ENCODE measurements at regions not wholly inside any gene's neighbourhood (a gene's known extent, or its start where the extent isn't known, plus 50 kb on each side); places are given as distances from the start of the nearest gene placed in this dataset.

GRCh38 chr5:130963798-130964197, 201.3 kb downstream of the HINT1 start:
- TF ChIP-seq CTCF (IDR thresholded peaks at IDR 0.05) (no peak), POLR2A (IDR thresholded peaks at IDR 0.05) (no peak)

All from uterus (tissue), 2 donors.